ENCODE measurements at regions not wholly inside any gene's neighbourhood (a gene's known extent, or its start where the extent isn't known, plus 50 kb on each side); places are given as distances from the start of the nearest gene placed in this dataset.

DNA sequence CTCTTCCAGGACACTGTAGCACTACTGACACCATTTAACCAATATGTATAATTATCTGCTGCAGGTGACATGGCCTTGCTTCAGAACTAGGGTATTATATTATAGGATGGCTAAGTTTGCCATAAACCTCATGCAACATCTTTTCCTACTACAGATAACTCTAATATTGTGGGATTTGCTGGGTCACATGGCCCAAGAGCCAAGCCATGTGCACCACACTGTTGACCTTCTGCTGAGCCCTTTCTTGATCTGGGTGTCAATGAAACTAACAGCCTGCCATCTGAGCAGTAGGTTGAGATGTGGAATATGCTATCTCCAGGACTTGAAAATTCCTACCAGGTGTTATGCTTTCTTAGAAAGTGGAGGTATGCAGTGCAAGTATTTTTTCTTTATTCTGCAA, 2291.1 kb downstream of the MRPL39 start:
- Mint-ChIP-seq H3K27ac (no peak overlapping the region), H3K9me3 (ENCODE audit: insufficient read depth) (no peaks in the 10 kb centered on the region), H3K4me1 (no peaks in the 10 kb centered on the region), H3K4me3 (no peak overlapping the region), H3K27me3 (no peaks in the 10 kb centered on the region)
- Histone ChIP-seq H3K4me2 (replicated peaks; ENCODE audit: low read depth, low read length, poor library complexity, severe bottlenecking) (no peak overlapping the region), H3K27me3 (replicated peaks in 1 of 4; ENCODE audit: control extremely low read depth in 1 of 4, control insufficient read depth in 3 of 4, insufficient read depth in 4 of 4, low read length in 3 of 4) (no peaks in the 10 kb centered on the region), H4K20me1 (ENCODE audit: control insufficient read depth, insufficient read depth, low read length, poor library complexity, severe bottlenecking) (no peaks in the 10 kb centered on the region), H3K27ac (ENCODE audit: low read length in 2 of 2) (no peak overlapping the region), H3K4me1 (ENCODE audit: control insufficient read depth in 2 of 2, insufficient read depth in 2 of 2, low read length in 2 of 2) (no peaks in the 10 kb centered on the region), H3K36me3 (replicated peaks in 1 of 2; ENCODE audit: control extremely low read depth in 1 of 2, control insufficient read depth in 1 of 2, extremely low read depth in 1 of 2, insufficient read depth in 2 of 2, low read length in 1 of 2) (no peaks in the 10 kb centered on the region), H3K9me3 (ENCODE audit: control extremely low read depth in 1 of 3, control insufficient read depth in 2 of 3, insufficient read depth in 1 of 3, low read length in 2 of 3) (no peaks in the 10 kb centered on the region), H3K79me2 (ENCODE audit: control insufficient read depth, insufficient read depth, low read length) (no peaks in the 10 kb centered on the region), H3K4me3 (ENCODE audit: control extremely low read depth in 1 of 5, extremely low read depth in 1 of 5, insufficient read depth in 1 of 5, low read depth in 2 of 5, low read length in 4 of 5) (no peak overlapping the region), H2AFZ (ENCODE audit: insufficient read depth, low read depth, low read length, poor library complexity, severe bottlenecking) (no peak overlapping the region), H3K9ac (ENCODE audit: low read length) (no peak overlapping the region)
- TF ChIP-seq EZH2 (IDR thresholded peaks at IDR 0.05; ENCODE audit: borderline replicate concordance, insufficient read depth, low read depth, low read length, poor library complexity, severe bottlenecking): no peak
- TF ChIP-seq, protein P1, sequence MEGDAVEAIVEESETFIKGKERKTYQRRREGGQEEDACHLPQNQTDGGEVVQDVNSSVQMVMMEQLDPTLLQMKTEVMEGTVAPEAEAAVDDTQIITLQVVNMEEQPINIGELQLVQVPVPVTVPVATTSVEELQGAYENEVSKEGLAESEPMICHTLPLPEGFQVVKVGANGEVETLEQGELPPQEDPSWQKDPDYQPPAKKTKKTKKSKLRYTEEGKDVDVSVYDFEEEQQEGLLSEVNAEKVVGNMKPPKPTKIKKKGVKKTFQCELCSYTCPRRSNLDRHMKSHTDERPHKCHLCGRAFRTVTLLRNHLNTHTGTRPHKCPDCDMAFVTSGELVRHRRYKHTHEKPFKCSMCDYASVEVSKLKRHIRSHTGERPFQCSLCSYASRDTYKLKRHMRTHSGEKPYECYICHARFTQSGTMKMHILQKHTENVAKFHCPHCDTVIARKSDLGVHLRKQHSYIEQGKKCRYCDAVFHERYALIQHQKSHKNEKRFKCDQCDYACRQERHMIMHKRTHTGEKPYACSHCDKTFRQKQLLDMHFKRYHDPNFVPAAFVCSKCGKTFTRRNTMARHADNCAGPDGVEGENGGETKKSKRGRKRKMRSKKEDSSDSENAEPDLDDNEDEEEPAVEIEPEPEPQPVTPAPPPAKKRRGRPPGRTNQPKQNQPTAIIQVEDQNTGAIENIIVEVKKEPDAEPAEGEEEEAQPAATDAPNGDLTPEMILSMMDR (IDR thresholded peaks at IDR 0.05): no peak
- POLR2A ChIA-PET: no interaction called here
- DNase-seq: no peak
- CTCF ChIA-PET: no interaction called here
- intact Hi-C loops (cut with micrococcal nuclease): no loop called here
- ATAC-seq (ENCODE audit: low read depth): no peak

DNA sequence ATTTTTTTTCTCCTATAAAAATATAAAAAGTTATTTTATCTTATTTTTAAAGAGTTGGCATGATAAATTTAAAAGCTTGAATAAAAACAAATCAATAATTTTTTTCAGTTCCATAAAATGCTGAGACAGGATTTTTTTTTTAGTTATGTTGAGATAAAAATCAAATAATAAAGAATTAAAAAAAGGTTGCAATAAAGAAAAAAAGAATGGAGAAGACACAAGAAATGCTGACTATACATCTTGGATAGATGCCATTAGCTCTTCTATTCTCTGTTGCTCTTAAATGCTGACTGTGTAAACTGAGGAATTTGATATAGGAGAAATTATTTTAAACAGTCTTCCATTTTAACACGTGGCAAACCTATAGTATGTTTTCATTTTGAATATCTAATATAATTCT, 2298.5 kb downstream of the MRPL39 start:
- Histone ChIP-seq H3K9ac (ENCODE audit: low read length) (no peak overlapping the region), H3K36me3 (replicated peaks in 1 of 2; ENCODE audit: control extremely low read depth in 1 of 2, control insufficient read depth in 1 of 2, extremely low read depth in 1 of 2, insufficient read depth in 2 of 2, low read length in 1 of 2) (no peaks in the 10 kb centered on the region), H3K9me3 (ENCODE audit: control extremely low read depth in 1 of 3, control insufficient read depth in 2 of 3, insufficient read depth in 1 of 3, low read length in 2 of 3) (no peaks in the 10 kb centered on the region), H3K4me3 (ENCODE audit: control extremely low read depth in 1 of 5, extremely low read depth in 1 of 5, insufficient read depth in 1 of 5, low read depth in 2 of 5, low read length in 4 of 5) (no peak overlapping the region), H4K20me1 (ENCODE audit: control insufficient read depth, insufficient read depth, low read length, poor library complexity, severe bottlenecking) (no peaks in the 10 kb centered on the region), H3K27me3 (replicated peaks in 1 of 4; ENCODE audit: control extremely low read depth in 1 of 4, control insufficient read depth in 3 of 4, insufficient read depth in 4 of 4, low read length in 3 of 4) (no peaks in the 10 kb centered on the region), H3K27ac (ENCODE audit: low read length in 2 of 2) (no peak overlapping the region), H3K79me2 (ENCODE audit: control insufficient read depth, insufficient read depth, low read length) (no peaks in the 10 kb centered on the region), H2AFZ (ENCODE audit: insufficient read depth, low read depth, low read length, poor library complexity, severe bottlenecking) (no peak overlapping the region), H3K4me1 (ENCODE audit: control insufficient read depth in 2 of 2, insufficient read depth in 2 of 2, low read length in 2 of 2) (no peaks in the 10 kb centered on the region), H3K4me2 (replicated peaks; ENCODE audit: low read depth, low read length, poor library complexity, severe bottlenecking) (no peak overlapping the region)
- H3K9me3 Mint-ChIP-seq (ENCODE audit: insufficient read depth): no peaks in the 10 kb centered on the region
- TF ChIP-seq, protein P1 (IDR thresholded peaks at IDR 0.05): no peak
- no peak for TF ChIP-seq EZH2 (IDR thresholded peaks at IDR 0.05; ENCODE audit: borderline replicate concordance, insufficient read depth, low read depth, low read length, poor library complexity, severe bottlenecking)
- WGBS (ENCODE audit: insufficient coverage): no CpG with 5 or more reads among the region's 1 CpG
- no peaks in the 10 kb centered on the region for H3K4me1 Mint-ChIP-seq
- H3K27ac Mint-ChIP-seq: no peak overlapping the region
- H3K4me3 Mint-ChIP-seq: no peak overlapping the region
- ChIA-PET CTCF (no interaction called here), POLR2A (no interaction called here)
- no peak for DNase-seq
- no peaks in the 10 kb centered on the region for H3K27me3 Mint-ChIP-seq
- ATAC-seq (ENCODE audit: low read depth): no peak
- intact Hi-C loops (cut with micrococcal nuclease): no loop called here

Measured in B cell (primary cell).